Thyroid gland (tissue), 4 donors: ENCODE measurements at regions not wholly inside any gene's neighbourhood (a gene's known extent, or its start where the extent isn't known, plus 50 kb on each side); places are given as distances from the start of the nearest gene placed in this dataset.

Experiments used
- POLR2A ChIP-seq, 2 donors: fragments of 450-650 bp; IDR thresholded peaks; one replicate each; pipeline ENCODE4 v1.6.1; 2017; ENCODE audit warnings: antibody characterized with exemption in 2 of 2, mild to moderate bottlenecking in 2 of 2, moderate library complexity in 1 of 2
- TF ChIP-seq, protein P1 (sequence below), 6 experiments: fragments of 200-600 bp in 3 of 6; fragments of 450-650 bp in 3 of 6; sonication (generic) in 3 of 6; IDR thresholded peaks; one replicate each; pipeline ENCODE4 v1.5.1; 2016 to 2019; ENCODE audit warnings: antibody characterized with exemption in 6 of 6, mild to moderate bottlenecking in 2 of 6, inconsistent platforms in 1 of 6, moderate library complexity in 1 of 6

DNA sequence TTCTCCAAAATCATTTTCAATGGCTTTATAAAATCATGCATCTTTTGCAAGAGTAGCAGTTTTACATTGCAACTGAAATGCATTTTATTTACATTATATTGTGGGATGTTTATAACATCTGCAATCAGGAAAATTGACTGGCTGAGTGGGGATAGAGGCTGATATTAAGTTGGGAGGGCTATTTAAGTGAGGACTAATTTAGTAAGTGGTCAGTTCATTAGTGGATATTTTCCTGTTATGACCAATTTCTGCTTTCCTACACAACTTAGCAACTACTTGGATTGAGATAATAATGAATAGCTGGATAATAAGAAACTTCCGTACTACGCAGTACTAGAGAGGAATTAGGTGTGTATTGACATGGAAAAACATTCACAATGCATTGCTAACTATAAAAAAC, 92.9 kb upstream of the SSBP2 start:
- TF ChIP-seq, protein P1, sequence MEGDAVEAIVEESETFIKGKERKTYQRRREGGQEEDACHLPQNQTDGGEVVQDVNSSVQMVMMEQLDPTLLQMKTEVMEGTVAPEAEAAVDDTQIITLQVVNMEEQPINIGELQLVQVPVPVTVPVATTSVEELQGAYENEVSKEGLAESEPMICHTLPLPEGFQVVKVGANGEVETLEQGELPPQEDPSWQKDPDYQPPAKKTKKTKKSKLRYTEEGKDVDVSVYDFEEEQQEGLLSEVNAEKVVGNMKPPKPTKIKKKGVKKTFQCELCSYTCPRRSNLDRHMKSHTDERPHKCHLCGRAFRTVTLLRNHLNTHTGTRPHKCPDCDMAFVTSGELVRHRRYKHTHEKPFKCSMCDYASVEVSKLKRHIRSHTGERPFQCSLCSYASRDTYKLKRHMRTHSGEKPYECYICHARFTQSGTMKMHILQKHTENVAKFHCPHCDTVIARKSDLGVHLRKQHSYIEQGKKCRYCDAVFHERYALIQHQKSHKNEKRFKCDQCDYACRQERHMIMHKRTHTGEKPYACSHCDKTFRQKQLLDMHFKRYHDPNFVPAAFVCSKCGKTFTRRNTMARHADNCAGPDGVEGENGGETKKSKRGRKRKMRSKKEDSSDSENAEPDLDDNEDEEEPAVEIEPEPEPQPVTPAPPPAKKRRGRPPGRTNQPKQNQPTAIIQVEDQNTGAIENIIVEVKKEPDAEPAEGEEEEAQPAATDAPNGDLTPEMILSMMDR (IDR thresholded peaks at IDR 0.05), result no peak
- TF ChIP-seq POLR2A (IDR thresholded peaks at IDR 0.05), result no peak
